Transverse colon (tissue), 4 donors: ENCODE measurements at regions not wholly inside any gene's neighbourhood (a gene's known extent, or its start where the extent isn't known, plus 50 kb on each side); places are given as distances from the start of the nearest gene placed in this dataset.

ENCODE experiments used
- DNase-seq: peaks from one replicate; pipeline ENCODE4 v3.0.0-alpha.2; 2019
- H3K27ac ChIP-seq, 4 donors: fragments of 200-600 bp; sonication (generic); 2 replicates each; pipeline ENCODE4 v1.5.1; 2016 to 2018; ENCODE audit warnings: inconsistent platforms in 4 of 4
- H3K27me3 ChIP-seq: fragments of 200-600 bp; sonication (generic); 2 replicates; pipeline ENCODE4 v1.5.1; 2017; ENCODE audit warnings: inconsistent platforms
- H3K36me3 ChIP-seq, 4 donors: fragments of 200-600 bp; sonication (generic); 2 replicates each; pipeline ENCODE4 v1.5.1; 2017 to 2019; ENCODE audit warnings: inconsistent platforms in 4 of 4
- H3K4me1 ChIP-seq, 4 donors: fragments of 200-600 bp; sonication (generic); 2 replicates each; pipeline ENCODE4 v1.5.1; 2017 to 2020; ENCODE audit warnings: inconsistent platforms in 4 of 4
- H3K4me3 ChIP-seq, 4 donors: fragments of 200-600 bp; sonication (generic); 1 replicate in 1 of 4; 2 replicates in 3 of 4; pipeline versions ENCODE4 v1.5.1 to v1.6.1; 2017 to 2019; ENCODE audit warnings: inconsistent platforms in 4 of 4
- H3K9me3 ChIP-seq, 2 donors: fragments of 200-600 bp; sonication (generic); 2 replicates each; pipeline ENCODE4 v1.5.1; 2017 to 2019; ENCODE audit warnings: inconsistent platforms in 2 of 2
- CTCF ChIP-seq, 5 experiments: fragments of 200-600 bp in 3 of 5; fragments of 450-650 bp in 2 of 5; sonication (generic) in 3 of 5; IDR thresholded peaks; 1 replicate in 2 of 5; 2 replicates in 3 of 5; pipeline ENCODE4 v1.5.1; 2016 to 2017; ENCODE audit warnings: antibody characterized with exemption in 5 of 5, inconsistent platforms in 3 of 5, mild to moderate bottlenecking in 2 of 5, moderate library complexity in 1 of 5
- EP300 ChIP-seq: sonication (generic); formaldehyde crosslinking; IDR thresholded peaks from one replicate; pipeline ENCODE4 v1.6.1; 2017; ENCODE audit warnings: antibody characterized with exemption, low read depth
- POLR2A ChIP-seq: fragments of 450-650 bp; IDR thresholded peaks from one replicate; pipeline ENCODE4 v1.6.1; 2016; ENCODE audit warnings: antibody characterized with exemption, mild to moderate bottlenecking, moderate library complexity
- POLR2AphosphoS5 ChIP-seq, 3 donors: sonication (generic); formaldehyde crosslinking; IDR thresholded peaks; one replicate each; pipeline ENCODE4 v1.6.1; 2016; ENCODE audit warnings: antibody characterized with exemption in 3 of 3
- WGBS, 2 donors: methylation state at CpG; one replicate each; pipeline ENCODE4 v1.1.5; 2018; ENCODE audit warnings: low coverage in 1 of 2; 5-methylcytosine and 5-hydroxymethylcytosine counted together
- in situ Hi-C, 4 donors: fragments of 200-750 bp; cut with MboI; loops; one replicate each; pipeline versions ENCODE4 v1.15.0 to v1.15.1; 2017; ENCODE audit warnings: low sequenced_read_pairs in 3 of 4, low pct_ligation_motif_present in 1 of 4, low pct_unique_long_range_greater_than_20kb in 1 of 4
- intact Hi-C: fragments of 100-400 bp; cut with DNase I; formaldehyde crosslinking; loops from one replicate; pipeline ENCODE4 v1.15.1; 2023; ENCODE audit warnings: low total_unique reads

GRCh38 chr2:129912066-129912820 is 67.2 kb upstream of the RAB6C start:
- H3K36me3 ChIP-seq: no peaks in the 10 kb centered on the region
- H3K27ac ChIP-seq: no peak overlapping the region
- no peaks in the 10 kb centered on the region for H3K9me3 ChIP-seq
- intact Hi-C loops: no loop called here
- no peak for DNase-seq
- WGBS, 2 donors: 88% methylated on average over 24 of the region's 24 CpGs; no CpG with 5 or more reads in 1 of the 2 donors
- in situ Hi-C loops: no loop called here
- TF ChIP-seq POLR2AphosphoS5 (IDR thresholded peaks at IDR 0.05) (no peak), CTCF (IDR thresholded peaks at IDR 0.05) (no peak), EP300 (no peak), POLR2A (no peak)
- no peaks in the 10 kb centered on the region for H3K4me1 ChIP-seq
- H3K27me3 ChIP-seq: no peaks in the 10 kb centered on the region
- no peak overlapping the region for H3K4me3 ChIP-seq

GRCh38 chr2:129912871-129913694 is 66.4 kb upstream of the RAB6C start:
- DNase-seq: no peak
- no peak overlapping the region for H3K27ac ChIP-seq
- H3K4me1 ChIP-seq: no peaks in the 10 kb centered on the region
- no peak overlapping the region for H3K4me3 ChIP-seq
- peaks cover 0 to 5% of the 10 kb centered on the region in 2 donors for H3K9me3 ChIP-seq
- no peak for TF ChIP-seq POLR2A
- no peak for TF ChIP-seq EP300
- TF ChIP-seq CTCF (IDR thresholded peaks at IDR 0.05): no peak
- TF ChIP-seq POLR2AphosphoS5 (IDR thresholded peaks at IDR 0.05): no peak
- H3K36me3 ChIP-seq: no peaks in the 10 kb centered on the region
- H3K27me3 ChIP-seq: no peaks in the 10 kb centered on the region
- in situ Hi-C loops: no loop called here
- intact Hi-C loops: no loop called here
- 72% methylated on average over 17 of the region's 17 CpGs; no CpG with 5 or more reads in 1 of the 2 donors for WGBS, 2 donors

- no peak overlapping the region for H3K27ac ChIP-seq
- no peaks in the 10 kb centered on the region for H3K4me1 ChIP-seq
- DNase-seq: no peak
- TF ChIP-seq POLR2AphosphoS5 (IDR thresholded peaks at IDR 0.05) (no peak), CTCF (IDR thresholded peaks at IDR 0.05) (no peak), EP300 (no peak), POLR2A (no peak)
- H3K27me3 ChIP-seq: no peaks in the 10 kb centered on the region
- intact Hi-C loops (no loop called here), in situ Hi-C loops (no loop called here)
- no peak overlapping the region for H3K4me3 ChIP-seq
- WGBS, 2 donors: 74% methylated on average over 11 of the region's 11 CpGs; no CpG with 5 or more reads in 1 of the 2 donors
- H3K9me3 ChIP-seq: peaks cover 0 to 9% of the 10 kb centered on the region in 2 donors
- no peaks in the 10 kb centered on the region for H3K36me3 ChIP-seq
Observed at GRCh38 chr2:129913695-129914495, 65.6 kb upstream of the RAB6C start.
